ENCODE measurements at regions not wholly inside any gene's neighbourhood (a gene's known extent, or its start where the extent isn't known, plus 50 kb on each side); places are given as distances from the start of the nearest gene placed in this dataset.
"Not testable (repeated sequence)": the region's sequence is repeated elsewhere in the genome, so short reads cannot be mapped to it uniquely, and the experiment has no call there.

- DNase-seq (ENCODE audit: low read depth) = not testable (repeated sequence)
Observed at GRCh38 chr3:110001905-110002304, 664.6 kb upstream of the DPPA4 start.

- DNase-seq (ENCODE audit: low read depth) = no peak
Observed at GRCh38 chr3:110006913-110007312, 669.6 kb upstream of the DPPA4 start.

GRCh38 chr3:110015231-110015963 lies 678.1 kb upstream of the DPPA4 start:
- no peak for DNase-seq (ENCODE audit: low read depth)

- DNase-seq (ENCODE audit: low read depth) = no peak
Observed at GRCh38 chr3:110016235-110016815, 679.0 kb upstream of the DPPA4 start.

- DNase-seq (ENCODE audit: low read depth) = no peak
Observed at GRCh38 chr3:110017304-110017703, 680.0 kb upstream of the DPPA4 start.

- DNase-seq (ENCODE audit: low read depth) = no peak
Observed at GRCh38 chr3:110021659-110022058, 684.3 kb upstream of the DPPA4 start.

- not testable (repeated sequence) for DNase-seq (ENCODE audit: low read depth)
Observed at GRCh38 chr3:110023022-110023421, 685.7 kb upstream of the DPPA4 start.

GRCh38 chr3:110026421-110026820 lies 689.1 kb upstream of the DPPA4 start:
- DNase-seq (ENCODE audit: low read depth) = no peak

GRCh38 chr3:110027446-110028080 lies 690.2 kb upstream of the DPPA4 start:
- DNase-seq (ENCODE audit: low read depth) = no peak

GRCh38 chr3:110031975-110032374 lies 694.6 kb upstream of the DPPA4 start:
- no peak for DNase-seq (ENCODE audit: low read depth)

- DNase-seq (ENCODE audit: low read depth) = no peak
Observed at GRCh38 chr3:110059431-110059830, 722.1 kb upstream of the DPPA4 start.

- DNase-seq (ENCODE audit: low read depth) = no peak
Observed at GRCh38 chr3:110062716-110063115, 725.4 kb upstream of the DPPA4 start.

- DNase-seq (ENCODE audit: low read depth) = no peak
Observed at GRCh38 chr3:110063178-110063577, 725.8 kb upstream of the DPPA4 start.

- DNase-seq (ENCODE audit: low read depth) = no peak
Observed at GRCh38 chr3:110066206-110066605, 728.9 kb upstream of the DPPA4 start.

GRCh38 chr3:110067527-110067926 lies 730.2 kb upstream of the DPPA4 start:
- DNase-seq (ENCODE audit: low read depth) = no peak

- no peak for DNase-seq (ENCODE audit: low read depth)
Observed at GRCh38 chr3:110069761-110070160, 732.4 kb upstream of the DPPA4 start.

- no peak for DNase-seq (ENCODE audit: low read depth)
Observed at GRCh38 chr3:110070161-110070916, 733.0 kb upstream of the DPPA4 start.

- DNase-seq (ENCODE audit: low read depth) = no peak
Observed at GRCh38 chr3:110074095-110074494, 736.7 kb upstream of the DPPA4 start.

- DNase-seq (ENCODE audit: low read depth) = no peak
Observed at GRCh38 chr3:110077093-110077492, 739.7 kb upstream of the DPPA4 start.

- DNase-seq (ENCODE audit: low read depth) = no peak
Observed at GRCh38 chr3:110093411-110093810, 756.1 kb upstream of the DPPA4 start.

GRCh38 chr3:110093812-110094401 lies 756.6 kb upstream of the DPPA4 start:
- no peak for DNase-seq (ENCODE audit: low read depth)

- no peak for DNase-seq (ENCODE audit: low read depth)
Observed at GRCh38 chr3:110099711-110100110, 762.4 kb upstream of the DPPA4 start.

Data from activated T-helper 1 cell treated with Interleukin-2 at 50 U/mL for 16 hours (primary cell).